ENCODE measurements at regions not wholly inside any gene's neighbourhood (a gene's known extent, or its start where the extent isn't known, plus 50 kb on each side); places are given as distances from the start of the nearest gene placed in this dataset.
A peak's percentile ranks its signal among the peaks of the same experiment; 100 is the strongest.
"Not testable (repeated sequence)": the region's sequence is repeated elsewhere in the genome, so short reads cannot be mapped to it uniquely, and the experiment has no call there.

GRCh38 chr7:119572541-119572940, 700.4 kb upstream of the KCND2 start:
- DNase-seq (ENCODE audit: low read depth): no peak

GRCh38 chr7:119578116-119578515, 694.9 kb upstream of the KCND2 start:
- DNase-seq (ENCODE audit: low read depth): no peak

- no peak for DNase-seq (ENCODE audit: low read depth)
These were observed 678.0 kb upstream of the KCND2 start for GRCh38 chr7:119594956-119595355.

GRCh38 chr7:119596651-119597050, 676.3 kb upstream of the KCND2 start:
- peak; percentile 10 for DNase-seq (ENCODE audit: low read depth)

- DNase-seq (ENCODE audit: low read depth): no peak
These were observed 666.7 kb upstream of the KCND2 start for GRCh38 chr7:119606297-119606696.

- DNase-seq (ENCODE audit: low read depth): no peak
These were observed 652.2 kb upstream of the KCND2 start for GRCh38 chr7:119620769-119621168.

- DNase-seq (ENCODE audit: low read depth): no peak
These were observed 649.5 kb upstream of the KCND2 start for GRCh38 chr7:119623427-119623826.

- DNase-seq (ENCODE audit: low read depth): peak; percentile 3
These were observed 642.5 kb upstream of the KCND2 start for GRCh38 chr7:119630406-119630969.

- not testable (repeated sequence) for DNase-seq (ENCODE audit: low read depth)
These were observed 639.2 kb upstream of the KCND2 start for GRCh38 chr7:119633812-119634211.

- DNase-seq (ENCODE audit: low read depth): no peak
These were observed 632.6 kb upstream of the KCND2 start for GRCh38 chr7:119640326-119640725.

- no peak for DNase-seq (ENCODE audit: low read depth)
These were observed 632.1 kb upstream of the KCND2 start for GRCh38 chr7:119640861-119641260.

- no peak for DNase-seq (ENCODE audit: low read depth)
These were observed 629.4 kb upstream of the KCND2 start for GRCh38 chr7:119643558-119643957.

- DNase-seq (ENCODE audit: low read depth): no peak
These were observed 625.7 kb upstream of the KCND2 start for GRCh38 chr7:119647286-119647685.

GRCh38 chr7:119648752-119649151, 624.2 kb upstream of the KCND2 start:
- DNase-seq (ENCODE audit: low read depth): not testable (repeated sequence)

- no peak for DNase-seq (ENCODE audit: low read depth)
These were observed 612.9 kb upstream of the KCND2 start for GRCh38 chr7:119660080-119660479.

GRCh38 chr7:119664601-119665000, 608.4 kb upstream of the KCND2 start:
- DNase-seq (ENCODE audit: low read depth): peak; percentile 76

- DNase-seq (ENCODE audit: low read depth): peak; percentile 44
These were observed 607.2 kb upstream of the KCND2 start for GRCh38 chr7:119665796-119666195.

- DNase-seq (ENCODE audit: low read depth): no peak
These were observed 591.6 kb upstream of the KCND2 start for GRCh38 chr7:119681336-119681735.

GRCh38 chr7:119684763-119685162, 588.2 kb upstream of the KCND2 start:
- no peak for DNase-seq (ENCODE audit: low read depth)

GRCh38 chr7:119685906-119686305, 587.1 kb upstream of the KCND2 start:
- DNase-seq (ENCODE audit: low read depth): no peak

- DNase-seq (ENCODE audit: low read depth): no peak
These were observed 584.1 kb upstream of the KCND2 start for GRCh38 chr7:119688831-119689230.

- DNase-seq (ENCODE audit: low read depth): no peak
These were observed 580.4 kb upstream of the KCND2 start for GRCh38 chr7:119692541-119692940.

GRCh38 chr7:119694506-119694905, 578.5 kb upstream of the KCND2 start:
- DNase-seq (ENCODE audit: low read depth): no peak

- DNase-seq (ENCODE audit: low read depth): no peak
These were observed 576.6 kb upstream of the KCND2 start for GRCh38 chr7:119696336-119696735.

Data from RPMI7951 (cell line).